PC-3 (cell line): ENCODE measurements at regions not wholly inside any gene's neighbourhood (a gene's known extent, or its start where the extent isn't known, plus 50 kb on each side); places are given as distances from the start of the nearest gene placed in this dataset.
"Not testable (repeated sequence)": the region's sequence is repeated elsewhere in the genome, so short reads cannot be mapped to it uniquely, and the experiment has no call there.

Experiments used
- ATAC-seq: fragments of 200-7000 bp; cut with Tn5 transposase; 2 replicates; pipeline ENCODE4 v1.9.1; 2020; ENCODE audit warnings: mild to moderate bottlenecking, moderate library complexity
- BruUV-seq: library from RNA; stranded (reverse); fragments of 400-500 nt; replicated peaks from 2 replicates; lab custom pipeline; 2021; lab: Mats Ljungman, UMichigan
- CTCF ChIA-PET: fragments of 300-600 bp; sonication (Branson Sonifier 250); formaldehyde crosslinking; loops from one replicate; lab custom pipeline; 2022; ENCODE audit warnings: antibody characterized with exemption; lab: Charles Lee
- POLR2A ChIA-PET: fragments of 300-600 bp; sonication (Branson Sonifier 250); formaldehyde crosslinking; loops from one replicate; lab custom pipeline; 2022; ENCODE audit warnings: antibody characterized with exemption; ENCODE audit not compliant: unreplicated experiment; lab: Charles Lee
- DNase-seq: peaks from one replicate; pipeline ENCODE4 v3.0.0-alpha.2; 2015
- H2AFZ ChIP-seq: fragments of 300-600 bp; sonication (generic); 2 replicates; pipeline ENCODE4 v1.6.0; 2016; ENCODE audit warnings: antibody characterized with exemption, low read length
- H3F3A ChIP-seq: fragments of 300-600 bp; sonication (generic); one replicate; pipeline ENCODE4 v1.6.0; 2017; ENCODE audit warnings: antibody characterized with exemption, low read length, control low read depth, mild to moderate bottlenecking; ENCODE audit not compliant: unreplicated experiment
- H3K27ac ChIP-seq: fragments of 300-600 bp; sonication (generic); 2 replicates; pipeline ENCODE4 v1.5.1; 2016; ENCODE audit warnings: mild to moderate bottlenecking, low read length
- H3K27me3 ChIP-seq: fragments of 300-600 bp; sonication (generic); 2 replicates; pipeline ENCODE4 v1.6.1; 2016; ENCODE audit warnings: low read length, mixed read lengths
- H3K36me3 ChIP-seq: fragments of 300-600 bp; sonication (generic); 2 replicates; pipeline ENCODE4 v1.6.1; 2016; ENCODE audit warnings: low read depth, mixed run types, low read length, mixed read lengths
- H3K4me1 ChIP-seq: fragments of 300-600 bp; sonication (generic); 2 replicates; pipeline ENCODE4 v1.5.1; 2016; ENCODE audit warnings: low read length; ENCODE audit not compliant: insufficient read depth
- H3K4me2 ChIP-seq: fragments of 300-600 bp; sonication (generic); 2 replicates; pipeline ENCODE4 v1.6.0; 2016; ENCODE audit warnings: low read length
- H3K4me3 ChIP-seq: fragments of 300-600 bp; sonication (generic); 2 replicates; pipeline ENCODE4 v1.5.1; 2016; ENCODE audit warnings: mild to moderate bottlenecking, low read length, mixed read lengths
- H3K79me2 ChIP-seq: fragments of 300-600 bp; sonication (generic); 2 replicates; pipeline ENCODE4 v1.6.1; 2017; ENCODE audit warnings: low read length, mixed read lengths
- H3K9ac ChIP-seq: fragments of 300-600 bp; sonication (generic); 2 replicates; pipeline ENCODE4 v1.6.0; 2016; ENCODE audit warnings: mild to moderate bottlenecking, low read length
- H3K9me2 ChIP-seq: fragments of 300-600 bp; sonication (generic); replicated peaks from 2 replicates; pipeline ENCODE4 v1.6.1; 2016; ENCODE audit warnings: mixed run types, low read length, mixed read lengths
- H3K9me3 ChIP-seq: fragments of 300-600 bp; sonication (generic); 2 replicates; pipeline ENCODE4 v1.6.1; 2016; ENCODE audit warnings: low read length, mixed read lengths
- H4K20me1 ChIP-seq: fragments of 300-600 bp; sonication (generic); 2 replicates; pipeline ENCODE4 v1.6.1; 2016; ENCODE audit warnings: low read length, mixed read lengths
- EZH2 ChIP-seq: fragments of 300-600 bp; sonication (generic); IDR thresholded peaks from one replicate; pipeline ENCODE4 v1.6.1; 2017; ENCODE audit warnings: antibody characterized with exemption, mild to moderate bottlenecking, low read length; ENCODE audit not compliant: unreplicated experiment
- EZH2phosphoT487 ChIP-seq: fragments of 300-600 bp; sonication (generic); IDR thresholded peaks from 2 replicates; pipeline ENCODE4 v1.6.1; 2018; ENCODE audit warnings: mild to moderate bottlenecking, antibody characterized with exemption, low read length, borderline replicate concordance
- intact Hi-C: fragments of 100-400 bp; cut with micrococcal nuclease; formaldehyde crosslinking; loops from 2 replicates; pipeline ENCODE4 v1.9.0; 2023
- TF ChIP-seq, protein P1 (sequence below): fragments of 300-600 bp; sonication (generic); conservative IDR thresholded peaks from 2 replicates; pipeline ENCODE4 v1.5.1; 2017; ENCODE audit warnings: antibody characterized with exemption, low read depth, mild to moderate bottlenecking, low read length

DNA sequence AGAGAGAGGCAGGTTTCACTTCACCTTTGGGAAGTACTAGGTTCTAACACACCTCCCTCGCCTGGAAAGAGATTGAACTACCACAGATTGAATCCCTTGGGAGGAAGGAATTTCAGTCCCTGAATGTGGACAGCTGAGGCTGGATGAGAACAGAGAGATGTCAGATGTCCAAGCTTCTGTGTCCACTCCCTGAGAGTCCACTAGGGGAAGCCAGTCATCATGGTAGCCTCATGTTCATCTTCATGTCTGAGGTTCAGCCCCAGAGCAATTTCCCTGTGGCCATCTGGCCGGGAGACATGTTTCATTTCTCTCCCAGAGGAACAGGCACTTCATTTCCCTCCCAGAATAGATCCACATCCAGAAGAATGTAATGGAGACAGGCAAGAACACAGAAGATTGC is 74.8 kb downstream of the TRIM43 start:
- H3K9me3 ChIP-seq, BruUV-seq, intact Hi-C loops, H3K4me1 ChIP-seq, DNase-seq, H3K9ac ChIP-seq, H3K9me2 ChIP-seq, POLR2A ChIA-PET, H2AFZ ChIP-seq, H3K27me3 ChIP-seq, H3K4me3 ChIP-seq, H3K27ac ChIP-seq, H3F3A ChIP-seq, CTCF ChIA-PET, H4K20me1 ChIP-seq, H3K4me2 ChIP-seq, H3K36me3 ChIP-seq, H3K79me2 ChIP-seq: not testable (repeated sequence)
- ATAC-seq: peak; percentile 29; the same call in 1 of the 2 replicates
- TF ChIP-seq, protein P1, sequence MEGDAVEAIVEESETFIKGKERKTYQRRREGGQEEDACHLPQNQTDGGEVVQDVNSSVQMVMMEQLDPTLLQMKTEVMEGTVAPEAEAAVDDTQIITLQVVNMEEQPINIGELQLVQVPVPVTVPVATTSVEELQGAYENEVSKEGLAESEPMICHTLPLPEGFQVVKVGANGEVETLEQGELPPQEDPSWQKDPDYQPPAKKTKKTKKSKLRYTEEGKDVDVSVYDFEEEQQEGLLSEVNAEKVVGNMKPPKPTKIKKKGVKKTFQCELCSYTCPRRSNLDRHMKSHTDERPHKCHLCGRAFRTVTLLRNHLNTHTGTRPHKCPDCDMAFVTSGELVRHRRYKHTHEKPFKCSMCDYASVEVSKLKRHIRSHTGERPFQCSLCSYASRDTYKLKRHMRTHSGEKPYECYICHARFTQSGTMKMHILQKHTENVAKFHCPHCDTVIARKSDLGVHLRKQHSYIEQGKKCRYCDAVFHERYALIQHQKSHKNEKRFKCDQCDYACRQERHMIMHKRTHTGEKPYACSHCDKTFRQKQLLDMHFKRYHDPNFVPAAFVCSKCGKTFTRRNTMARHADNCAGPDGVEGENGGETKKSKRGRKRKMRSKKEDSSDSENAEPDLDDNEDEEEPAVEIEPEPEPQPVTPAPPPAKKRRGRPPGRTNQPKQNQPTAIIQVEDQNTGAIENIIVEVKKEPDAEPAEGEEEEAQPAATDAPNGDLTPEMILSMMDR: 0 out of 2 replicates have a peak, but pooled peaks have one; percentile 18

DNA sequence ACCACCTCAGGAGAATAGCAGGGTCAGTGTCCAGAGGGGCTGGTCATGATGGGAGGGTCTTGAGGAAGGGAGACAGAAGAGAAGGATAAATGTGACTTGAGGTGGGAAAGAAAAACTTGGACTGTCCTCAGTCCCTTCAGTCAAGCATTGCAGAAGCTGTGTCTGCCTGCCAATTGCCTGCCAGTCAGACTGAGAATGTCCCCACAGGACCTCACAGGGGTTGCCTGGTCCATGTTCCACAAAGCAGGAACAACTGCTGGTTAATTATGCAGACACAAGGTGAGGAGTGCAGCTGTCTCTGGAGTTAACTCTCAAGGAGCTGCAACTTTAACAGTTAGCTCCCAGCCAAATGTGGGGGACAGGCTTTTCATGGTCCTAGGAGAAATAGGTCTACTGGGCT is 75.7 kb downstream of the TRIM43 start:
- no peak overlapping the region for H2AFZ ChIP-seq
- no peaks in the 10 kb centered on the region for H3K9me3 ChIP-seq
- H3K36me3 ChIP-seq: no peaks in the 10 kb centered on the region
- H3K27me3 ChIP-seq: no peaks in the 10 kb centered on the region
- H3F3A ChIP-seq: no peaks in the 10 kb centered on the region
- no peak overlapping the region for H3K4me2 ChIP-seq
- no TSS peak for BruUV-seq
- no peaks in the 10 kb centered on the region for H4K20me1 ChIP-seq
- DNase-seq (no peak), ATAC-seq (no peak)
- H3K4me3 ChIP-seq: no peak overlapping the region
- ChIA-PET CTCF (no interaction called here), POLR2A (no interaction called here)
- intact Hi-C loops: no loop called here
- no peaks in the 10 kb centered on the region for H3K9me2 ChIP-seq
- H3K27ac ChIP-seq: no peak overlapping the region
- H3K9ac ChIP-seq: no peak overlapping the region
- H3K79me2 ChIP-seq: no peaks in the 10 kb centered on the region
- H3K4me1 ChIP-seq: no peaks in the 10 kb centered on the region
- TF ChIP-seq EZH2 (no peak), EZH2phosphoT487 (no peak)
- TF ChIP-seq, protein P1: no peak

DNA sequence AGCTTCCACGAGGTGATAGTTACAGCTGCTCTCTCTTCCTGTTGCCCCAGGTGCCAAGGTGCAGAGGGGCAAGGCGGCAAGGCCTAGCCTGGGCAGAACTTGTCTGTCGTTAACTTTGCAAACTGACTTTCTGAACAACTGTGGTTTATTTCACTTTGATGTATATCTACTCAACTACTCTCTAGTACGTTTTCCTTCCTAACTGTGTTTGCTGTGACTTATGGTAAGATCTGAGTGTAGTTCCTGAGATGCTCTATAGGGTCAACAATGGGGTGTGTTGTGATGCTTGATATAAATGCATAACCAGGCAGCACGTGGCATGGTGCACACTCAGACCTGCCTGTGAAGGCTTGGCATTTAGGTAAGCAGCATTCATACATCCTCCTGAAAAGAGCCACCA is 77.1 kb downstream of the TRIM43 start:
- H3K36me3 ChIP-seq, H3F3A ChIP-seq, CTCF ChIA-PET, H3K4me3 ChIP-seq, H3K27me3 ChIP-seq, H3K79me2 ChIP-seq, H3K4me2 ChIP-seq, H4K20me1 ChIP-seq, ATAC-seq, intact Hi-C loops, H3K9ac ChIP-seq, DNase-seq, H3K4me1 ChIP-seq, H3K9me2 ChIP-seq, POLR2A ChIA-PET, H2AFZ ChIP-seq, H3K27ac ChIP-seq, BruUV-seq, H3K9me3 ChIP-seq: not testable (repeated sequence)
